ENCODE measurements at regions not wholly inside any gene's neighbourhood (a gene's known extent, or its start where the extent isn't known, plus 50 kb on each side); places are given as distances from the start of the nearest gene placed in this dataset.

GRCh38 chr5:8924054-8924793 is 621.7 kb downstream of the SEMA5A start:
- TF ChIP-seq EZH2 (IDR thresholded peaks at IDR 0.05; ENCODE audit: borderline replicate concordance), result no peak
- TF ChIP-seq CTCF (IDR thresholded peaks at IDR 0.05; ENCODE audit: poor library complexity), result no peak
- TF ChIP-seq EZH2phosphoT487 (IDR thresholded peaks at IDR 0.05; ENCODE audit: low read depth, severe bottlenecking, unreplicated experiment), result no peak
- Histone ChIP-seq H3K36me3 (replicated peaks; ENCODE audit: insufficient read depth, low read depth) (no peaks in the 10 kb centered on the region), H2AFZ (no peak overlapping the region), H3K9me2 (replicated peaks; ENCODE audit: insufficient read depth) (no peaks in the 10 kb centered on the region), H3K4me1 (ENCODE audit: insufficient read depth) (no peaks in the 10 kb centered on the region), H4K20me1 (ENCODE audit: insufficient read depth, poor library complexity, severe bottlenecking) (no peaks in the 10 kb centered on the region), H3K79me2 (no peaks in the 10 kb centered on the region), H3K27ac (no peak overlapping the region), H3K4me2 (no peak overlapping the region), H3K9me3 (ENCODE audit: low read depth) (no peaks in the 10 kb centered on the region), H3K4me3 (no peak overlapping the region), H3K27me3 (no peaks in the 10 kb centered on the region)
- no peak for DNase-seq (ENCODE audit: low spot score)
- 63% methylated on average over 3 of the region's 3 CpGs for WGBS (ENCODE audit: low lambda C conversion rate, missing lambda C conversion rate)

- no peaks in the 10 kb centered on the region for H3K9me2 ChIP-seq (replicated peaks; ENCODE audit: insufficient read depth)
- H3K4me2 ChIP-seq, result no peak overlapping the region
- WGBS (ENCODE audit: low lambda C conversion rate, missing lambda C conversion rate), result 47% methylated on average over 2 of the region's 2 CpGs
- H3K27me3 ChIP-seq, result no peaks in the 10 kb centered on the region
- no peaks in the 10 kb centered on the region for H3K4me1 ChIP-seq (ENCODE audit: insufficient read depth)
- DNase-seq (ENCODE audit: low spot score), result no peak
- H3K27ac ChIP-seq, result no peak overlapping the region
- H3K36me3 ChIP-seq (replicated peaks; ENCODE audit: insufficient read depth, low read depth), result no peaks in the 10 kb centered on the region
- no peaks in the 10 kb centered on the region for H3K9me3 ChIP-seq (ENCODE audit: low read depth)
- no peak overlapping the region for H2AFZ ChIP-seq
- no peak overlapping the region for H3K4me3 ChIP-seq
- no peaks in the 10 kb centered on the region for H3K79me2 ChIP-seq
- TF ChIP-seq EZH2 (IDR thresholded peaks at IDR 0.05; ENCODE audit: borderline replicate concordance), result no peak
- no peaks in the 10 kb centered on the region for H4K20me1 ChIP-seq (ENCODE audit: insufficient read depth, poor library complexity, severe bottlenecking)
Observed at GRCh38 chr5:8930021-8930420, 615.9 kb downstream of the SEMA5A start.

- Histone ChIP-seq H4K20me1 (ENCODE audit: insufficient read depth, poor library complexity, severe bottlenecking) (no peaks in the 10 kb centered on the region), H2AFZ (no peak overlapping the region), H3K4me2 (no peak overlapping the region), H3K9me3 (ENCODE audit: low read depth) (no peaks in the 10 kb centered on the region), H3K9me2 (replicated peaks; ENCODE audit: insufficient read depth) (no peaks in the 10 kb centered on the region), H3K4me3 (no peak overlapping the region), H3K27me3 (no peaks in the 10 kb centered on the region), H3K4me1 (ENCODE audit: insufficient read depth) (no peaks in the 10 kb centered on the region), H3K27ac (no peak overlapping the region), H3K36me3 (replicated peaks; ENCODE audit: insufficient read depth, low read depth) (no peaks in the 10 kb centered on the region), H3K79me2 (no peaks in the 10 kb centered on the region)
- DNase-seq (ENCODE audit: low spot score), result no peak
- TF ChIP-seq EZH2 (IDR thresholded peaks at IDR 0.05; ENCODE audit: borderline replicate concordance), result no peak
- no peak for TF ChIP-seq EZH2phosphoT487 (IDR thresholded peaks at IDR 0.05; ENCODE audit: low read depth, severe bottlenecking, unreplicated experiment)
- TF ChIP-seq CTCF (IDR thresholded peaks at IDR 0.05; ENCODE audit: poor library complexity), result no peak
- WGBS (ENCODE audit: low lambda C conversion rate, missing lambda C conversion rate), result 48% methylated on average over 1 of the region's 1 CpG
Observed at GRCh38 chr5:8934455-8934854, 611.4 kb downstream of the SEMA5A start.

DNA sequence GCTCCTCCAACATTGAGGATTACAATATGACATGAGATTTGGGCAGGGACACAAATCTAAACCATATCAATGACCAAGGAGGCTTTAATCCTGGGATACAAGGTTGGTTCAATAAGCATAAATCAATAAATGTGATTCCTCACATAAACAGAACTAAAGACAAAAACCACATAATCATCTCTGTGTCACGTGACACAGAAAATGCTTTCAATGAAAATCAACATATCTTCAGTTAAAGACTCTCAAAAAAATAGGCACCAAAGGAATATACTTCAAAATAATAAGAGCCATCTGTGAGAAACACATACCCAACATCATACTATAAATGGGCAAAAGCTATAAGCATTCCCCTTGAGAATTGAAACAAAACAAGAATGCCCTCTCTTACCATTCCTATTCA is 604.9 kb downstream of the SEMA5A start:
- WGBS (ENCODE audit: low lambda C conversion rate, missing lambda C conversion rate), result 75% methylated on average over 1 of the region's 1 CpG
- H3K27ac ChIP-seq, result no peak overlapping the region
- no peak overlapping the region for H3K4me3 ChIP-seq
- no peaks in the 10 kb centered on the region for H3K27me3 ChIP-seq
- no peaks in the 10 kb centered on the region for H4K20me1 ChIP-seq (ENCODE audit: insufficient read depth, poor library complexity, severe bottlenecking)
- TF ChIP-seq EZH2phosphoT487 (IDR thresholded peaks at IDR 0.05; ENCODE audit: low read depth, severe bottlenecking, unreplicated experiment) (no peak), EZH2 (IDR thresholded peaks at IDR 0.05; ENCODE audit: borderline replicate concordance) (no peak), CTCF (IDR thresholded peaks at IDR 0.05; ENCODE audit: poor library complexity) (no peak)
- no peaks in the 10 kb centered on the region for H3K9me2 ChIP-seq (replicated peaks; ENCODE audit: insufficient read depth)
- no peak for DNase-seq (ENCODE audit: low spot score)
- no peaks in the 10 kb centered on the region for H3K36me3 ChIP-seq (replicated peaks; ENCODE audit: insufficient read depth, low read depth)
- no peaks in the 10 kb centered on the region for H3K9me3 ChIP-seq (ENCODE audit: low read depth)
- no peaks in the 10 kb centered on the region for H3K79me2 ChIP-seq
- no peaks in the 10 kb centered on the region for H3K4me1 ChIP-seq (ENCODE audit: insufficient read depth)
- H2AFZ ChIP-seq, result no peak overlapping the region
- no peak overlapping the region for H3K4me2 ChIP-seq
